GM23338 (cell line): ENCODE measurements at regions not wholly inside any gene's neighbourhood (a gene's known extent, or its start where the extent isn't known, plus 50 kb on each side); places are given as distances from the start of the nearest gene placed in this dataset.

Experiments
- ATAC-seq: fragments of 200-7000 bp; cut with Tn5 transposase; 3 replicates; pipeline ENCODE4 v1.9.1; 2020
- DNase-seq: peaks from one replicate; pipeline ENCODE4 v3.0.0-alpha.2; 2015; ENCODE audit warnings: low spot score
- H2AFZ ChIP-seq: fragments of 200-600 bp; sonication (generic); 2 replicates; pipeline ENCODE4 v1.8.0; 2016; ENCODE audit warnings: antibody characterized with exemption, mild to moderate bottlenecking, moderate library complexity
- H3F3A ChIP-seq: fragments of 200-600 bp; sonication (generic); replicated peaks from 2 replicates; pipeline ENCODE4 v1.8.0; 2017; ENCODE audit warnings: antibody characterized with exemption, mixed run types, low read depth
- H3K27ac ChIP-seq: fragments of 200-600 bp; sonication (generic); 2 replicates; pipeline ENCODE4 v1.6.1; 2016; ENCODE audit warnings: low read depth
- H3K27me3 ChIP-seq: fragments of 200-600 bp; sonication (generic); 2 replicates; pipeline ENCODE4 v1.8.0; 2016; ENCODE audit warnings: mild to moderate bottlenecking, mixed run types, moderate library complexity; ENCODE audit not compliant: insufficient read depth
- H3K36me3 ChIP-seq: fragments of 200-600 bp; sonication (generic); 2 replicates; pipeline ENCODE4 v1.8.0; 2016; ENCODE audit warnings: mild to moderate bottlenecking; ENCODE audit not compliant: insufficient read depth
- H3K4me1 ChIP-seq: fragments of 200-600 bp; sonication (generic); 2 replicates; pipeline ENCODE4 v1.8.0; 2016; ENCODE audit warnings: mild to moderate bottlenecking, moderate library complexity; ENCODE audit not compliant: insufficient read depth
- H3K4me2 ChIP-seq: fragments of 200-600 bp; sonication (generic); 2 replicates; pipeline ENCODE4 v1.7.1; 2017; ENCODE audit warnings: mixed run types
- H3K4me3 ChIP-seq: fragments of 200-600 bp; sonication (generic); 2 replicates; pipeline ENCODE4 v1.6.1; 2016; ENCODE audit warnings: mixed run types
- H3K79me2 ChIP-seq: fragments of 200-600 bp; sonication (generic); replicated peaks from 2 replicates; pipeline ENCODE4 v1.8.0; 2017; ENCODE audit warnings: mild to moderate bottlenecking; ENCODE audit not compliant: insufficient read depth
- H3K9me2 ChIP-seq: fragments of 200-600 bp; sonication (generic); 2 replicates; pipeline ENCODE4 v1.8.0; 2017; ENCODE audit not compliant: insufficient read depth
- H4K20me1 ChIP-seq: fragments of 200-600 bp; sonication (generic); replicated peaks from 2 replicates; pipeline ENCODE4 v1.8.0; 2017; ENCODE audit warnings: mild to moderate bottlenecking; ENCODE audit not compliant: insufficient read depth
- H3K27ac Mint-ChIP-seq: 2 replicates; pipeline ENCODE4 v1.8.0; 2020; ENCODE audit warnings: inconsistent platforms, mild to moderate bottlenecking, moderate library complexity, mixed read lengths
- H3K27me3 Mint-ChIP-seq: 3 replicates; pipeline ENCODE4 v1.8.0; 2022; ENCODE audit warnings: low read depth, mild to moderate bottlenecking, moderate library complexity, mixed read lengths, inconsistent platforms; ENCODE audit not compliant: insufficient read depth, poor library complexity
- H3K36me3 Mint-ChIP-seq: 3 replicates; pipeline ENCODE4 v1.8.0; 2021; ENCODE audit warnings: low read depth, mild to moderate bottlenecking, inconsistent platforms, moderate library complexity, mixed read lengths
- H3K4me1 Mint-ChIP-seq: 3 replicates; pipeline ENCODE4 v1.8.0; 2020; ENCODE audit warnings: mild to moderate bottlenecking, inconsistent platforms, mixed read lengths
- H3K4me3 Mint-ChIP-seq: 3 replicates; pipeline ENCODE4 v1.8.0; 2021; ENCODE audit warnings: moderate library complexity, mild to moderate bottlenecking, inconsistent platforms, mixed read lengths
- H3K9me3 Mint-ChIP-seq: 3 replicates; pipeline ENCODE4 v1.8.0; 2020; ENCODE audit warnings: moderate library complexity, mild to moderate bottlenecking, inconsistent platforms, mixed read lengths
- CREB1 ChIP-seq: fragments of 250-450 bp; sonication (Bioruptor Pico); IDR thresholded peaks from 2 replicates; pipeline ENCODE4 v1.5.0; 2020; ENCODE audit warnings: low read depth, mild to moderate bottlenecking, moderate library complexity
- EZH2 ChIP-seq: fragments of 200-600 bp; sonication (generic); IDR thresholded peaks from one replicate; pipeline ENCODE4 v1.8.0; 2017; ENCODE audit warnings: antibody characterized with exemption, mild to moderate bottlenecking, low read depth; ENCODE audit not compliant: unreplicated experiment
- EZH2phosphoT487 ChIP-seq: fragments of 200-600 bp; sonication (generic); IDR thresholded peaks from one replicate; pipeline ENCODE4 v1.8.1; 2018; ENCODE audit warnings: antibody characterized with exemption; ENCODE audit not compliant: unreplicated experiment
- JUNB ChIP-seq: IDR thresholded peaks from one replicate; pipeline ENCODE4 v1.6.1; 2016; ENCODE audit warnings: antibody characterized with exemption; ENCODE audit not compliant: unreplicated experiment
- NANOG ChIP-seq: IDR thresholded peaks from 2 replicates; pipeline ENCODE4 v1.6.1; 2016; ENCODE audit warnings: antibody characterized with exemption, borderline replicate concordance
- POLR2AphosphoS5 ChIP-seq: IDR thresholded peaks from 2 replicates; pipeline ENCODE4 v1.6.1; 2016; ENCODE audit warnings: antibody characterized with exemption, low read depth
- REST ChIP-seq: IDR thresholded peaks from one replicate; pipeline ENCODE4 v1.6.1; 2018; ENCODE audit warnings: antibody characterized with exemption; ENCODE audit not compliant: unreplicated experiment
- STAT1 ChIP-seq: IDR thresholded peaks from one replicate; pipeline ENCODE4 v1.6.1; 2016; ENCODE audit warnings: antibody characterized with exemption; ENCODE audit not compliant: unreplicated experiment
- ZNF114 ChIP-seq: fragments of 250-450 bp; sonication (Bioruptor Pico); IDR thresholded peaks from 2 replicates; pipeline ENCODE4 v1.5.0; 2020; ENCODE audit warnings: mild to moderate bottlenecking, moderate library complexity
- ZNF331 ChIP-seq: fragments of 250-450 bp; sonication (Bioruptor Pico); IDR thresholded peaks from 2 replicates; pipeline ENCODE4 v1.5.0; 2020; ENCODE audit warnings: low read depth, mild to moderate bottlenecking, moderate library complexity
- TF ChIP-seq, protein P1 (sequence below): IDR thresholded peaks from 2 replicates; pipeline ENCODE4 v1.6.1; 2016; ENCODE audit warnings: antibody characterized with exemption
- TF ChIP-seq, protein P2 (sequence below): fragments of 250-450 bp; sonication (Bioruptor Pico); IDR thresholded peaks from 2 replicates; pipeline ENCODE4 v1.5.0; 2020; ENCODE audit warnings: mild to moderate bottlenecking, moderate library complexity
- TF ChIP-seq, protein P3 (sequence below), 2 experiments: fragments of 200-600 bp in 1 of 2; sonication (generic) in 1 of 2; conservative IDR thresholded peaks; 2 replicates each; pipeline versions ENCODE4 v1.5.1 to v1.6.1; 2016 to 2017; ENCODE audit warnings: antibody characterized with exemption in 2 of 2, low read depth in 2 of 2, mild to moderate bottlenecking in 2 of 2, moderate library complexity in 1 of 2

DNA sequence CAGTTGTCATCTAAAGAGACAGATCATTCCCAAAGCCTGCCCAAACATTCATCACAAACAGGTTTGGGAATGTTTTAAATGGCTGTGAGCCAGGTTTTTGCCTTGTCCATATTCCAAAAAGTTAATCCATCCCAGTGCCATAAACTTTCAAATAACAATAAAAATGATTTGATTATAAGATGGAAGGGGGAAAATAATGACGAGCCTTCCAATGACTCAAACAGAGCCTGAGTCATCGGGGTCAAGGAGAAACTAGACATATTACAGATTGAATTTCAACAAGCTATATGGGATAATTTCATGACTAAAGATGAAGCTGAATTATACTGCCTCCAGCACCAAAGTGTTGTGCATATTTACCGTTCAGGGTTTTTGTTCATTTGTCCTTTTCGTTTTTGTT lies 195.8 kb upstream of the PKN2 start:
- Histone ChIP-seq H3F3A (no peaks in the 10 kb centered on the region), H3K27ac (no peak overlapping the region), H3K79me2 (no peaks in the 10 kb centered on the region), H3K27me3 (no peaks in the 10 kb centered on the region), H3K4me3 (no peak overlapping the region), H3K36me3 (no peaks in the 10 kb centered on the region), H2AFZ (no peak overlapping the region), H3K9me2 (peaks cover 5% of the 10 kb centered on the region; the same call in 1 of the 2 replicates), H4K20me1 (no peaks in the 10 kb centered on the region), H3K4me2 (no peak overlapping the region), H3K4me1 (no peaks in the 10 kb centered on the region)
- Mint-ChIP-seq H3K9me3 (no peaks in the 10 kb centered on the region; the same call in 2 of the 3 replicates), H3K4me1 (no peaks in the 10 kb centered on the region), H3K4me3 (no peak overlapping the region), H3K36me3 (no peaks in the 10 kb centered on the region), H3K27me3 (peaks cover 3% of the 10 kb centered on the region), H3K27ac (no peak overlapping the region; the same call in 1 of the 2 replicates)
- ATAC-seq (no peak), DNase-seq (no peak)
- TF ChIP-seq JUNB (no peak), EZH2phosphoT487 (no peak), ZNF331 (CRISPR knock-in tag) (no peak), NANOG (no peak), EZH2 (no peak), REST (no peak), STAT1 (no peak), POLR2AphosphoS5 (no peak), CREB1 (no peak), ZNF114 (CRISPR knock-in tag) (no peak)
- TF ChIP-seq, protein P1, sequence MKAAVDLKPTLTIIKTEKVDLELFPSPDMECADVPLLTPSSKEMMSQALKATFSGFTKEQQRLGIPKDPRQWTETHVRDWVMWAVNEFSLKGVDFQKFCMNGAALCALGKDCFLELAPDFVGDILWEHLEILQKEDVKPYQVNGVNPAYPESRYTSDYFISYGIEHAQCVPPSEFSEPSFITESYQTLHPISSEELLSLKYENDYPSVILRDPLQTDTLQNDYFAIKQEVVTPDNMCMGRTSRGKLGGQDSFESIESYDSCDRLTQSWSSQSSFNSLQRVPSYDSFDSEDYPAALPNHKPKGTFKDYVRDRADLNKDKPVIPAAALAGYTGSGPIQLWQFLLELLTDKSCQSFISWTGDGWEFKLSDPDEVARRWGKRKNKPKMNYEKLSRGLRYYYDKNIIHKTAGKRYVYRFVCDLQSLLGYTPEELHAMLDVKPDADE = no peak
- TF ChIP-seq, protein P2, sequence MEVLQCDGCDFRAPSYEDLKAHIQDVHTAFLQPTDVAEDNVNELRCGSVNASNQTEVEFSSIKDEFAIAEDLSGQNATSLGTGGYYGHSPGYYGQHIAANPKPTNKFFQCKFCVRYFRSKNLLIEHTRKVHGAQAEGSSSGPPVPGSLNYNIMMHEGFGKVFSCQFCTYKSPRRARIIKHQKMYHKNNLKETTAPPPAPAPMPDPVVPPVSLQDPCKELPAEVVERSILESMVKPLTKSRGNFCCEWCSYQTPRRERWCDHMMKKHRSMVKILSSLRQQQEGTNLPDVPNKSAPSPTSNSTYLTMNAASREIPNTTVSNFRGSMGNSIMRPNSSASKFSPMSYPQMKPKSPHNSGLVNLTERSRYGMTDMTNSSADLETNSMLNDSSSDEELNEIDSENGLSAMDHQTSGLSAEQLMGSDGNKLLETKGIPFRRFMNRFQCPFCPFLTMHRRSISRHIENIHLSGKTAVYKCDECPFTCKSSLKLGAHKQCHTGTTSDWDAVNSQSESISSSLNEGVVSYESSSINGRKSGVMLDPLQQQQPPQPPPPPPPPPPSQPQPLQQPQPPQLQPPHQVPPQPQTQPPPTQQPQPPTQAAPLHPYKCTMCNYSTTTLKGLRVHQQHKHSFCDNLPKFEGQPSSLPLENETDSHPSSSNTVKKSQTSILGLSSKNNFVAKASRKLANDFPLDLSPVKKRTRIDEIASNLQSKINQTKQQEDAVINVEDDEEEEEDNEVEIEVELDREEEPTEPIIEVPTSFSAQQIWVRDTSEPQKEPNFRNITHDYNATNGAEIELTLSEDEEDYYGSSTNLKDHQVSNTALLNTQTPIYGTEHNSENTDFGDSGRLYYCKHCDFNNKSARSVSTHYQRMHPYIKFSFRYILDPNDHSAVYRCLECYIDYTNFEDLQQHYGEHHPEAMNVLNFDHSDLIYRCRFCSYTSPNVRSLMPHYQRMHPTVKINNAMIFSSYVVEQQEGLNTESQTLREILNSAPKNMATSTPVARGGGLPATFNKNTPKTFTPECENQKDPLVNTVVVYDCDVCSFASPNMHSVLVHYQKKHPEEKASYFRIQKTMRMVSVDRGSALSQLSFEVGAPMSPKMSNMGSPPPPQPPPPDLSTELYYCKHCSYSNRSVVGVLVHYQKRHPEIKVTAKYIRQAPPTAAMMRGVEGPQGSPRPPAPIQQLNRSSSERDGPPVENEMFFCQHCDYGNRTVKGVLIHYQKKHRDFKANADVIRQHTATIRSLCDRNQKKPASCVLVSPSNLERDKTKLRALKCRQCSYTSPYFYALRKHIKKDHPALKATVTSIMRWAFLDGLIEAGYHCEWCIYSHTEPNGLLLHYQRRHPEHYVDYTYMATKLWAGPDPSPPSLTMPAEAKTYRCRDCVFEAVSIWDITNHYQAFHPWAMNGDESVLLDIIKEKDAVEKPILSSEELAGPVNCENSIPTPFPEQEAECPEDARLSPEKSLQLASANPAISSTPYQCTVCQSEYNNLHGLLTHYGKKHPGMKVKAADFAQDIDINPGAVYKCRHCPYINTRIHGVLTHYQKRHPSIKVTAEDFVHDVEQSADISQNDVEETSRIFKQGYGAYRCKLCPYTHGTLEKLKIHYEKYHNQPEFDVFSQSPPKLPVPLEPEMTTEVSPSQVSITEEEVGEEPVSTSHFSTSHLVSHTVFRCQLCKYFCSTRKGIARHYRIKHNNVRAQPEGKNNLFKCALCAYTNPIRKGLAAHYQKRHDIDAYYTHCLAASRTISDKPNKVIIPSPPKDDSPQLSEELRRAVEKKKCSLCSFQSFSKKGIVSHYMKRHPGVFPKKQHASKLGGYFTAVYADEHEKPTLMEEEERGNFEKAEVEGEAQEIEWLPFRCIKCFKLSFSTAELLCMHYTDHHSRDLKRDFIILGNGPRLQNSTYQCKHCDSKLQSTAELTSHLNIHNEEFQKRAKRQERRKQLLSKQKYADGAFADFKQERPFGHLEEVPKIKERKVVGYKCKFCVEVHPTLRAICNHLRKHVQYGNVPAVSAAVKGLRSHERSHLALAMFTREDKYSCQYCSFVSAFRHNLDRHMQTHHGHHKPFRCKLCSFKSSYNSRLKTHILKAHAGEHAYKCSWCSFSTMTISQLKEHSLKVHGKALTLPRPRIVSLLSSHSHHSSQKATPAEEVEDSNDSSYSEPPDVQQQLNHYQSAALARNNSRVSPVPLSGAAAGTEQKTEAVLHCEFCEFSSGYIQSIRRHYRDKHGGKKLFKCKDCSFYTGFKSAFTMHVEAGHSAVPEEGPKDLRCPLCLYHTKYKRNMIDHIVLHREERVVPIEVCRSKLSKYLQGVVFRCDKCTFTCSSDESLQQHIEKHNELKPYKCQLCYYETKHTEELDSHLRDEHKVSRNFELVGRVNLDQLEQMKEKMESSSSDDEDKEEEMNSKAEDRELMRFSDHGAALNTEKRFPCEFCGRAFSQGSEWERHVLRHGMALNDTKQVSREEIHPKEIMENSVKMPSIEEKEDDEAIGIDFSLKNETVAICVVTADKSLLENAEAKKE (CRISPR knock-in tag) = no peak
- TF ChIP-seq, protein P3, sequence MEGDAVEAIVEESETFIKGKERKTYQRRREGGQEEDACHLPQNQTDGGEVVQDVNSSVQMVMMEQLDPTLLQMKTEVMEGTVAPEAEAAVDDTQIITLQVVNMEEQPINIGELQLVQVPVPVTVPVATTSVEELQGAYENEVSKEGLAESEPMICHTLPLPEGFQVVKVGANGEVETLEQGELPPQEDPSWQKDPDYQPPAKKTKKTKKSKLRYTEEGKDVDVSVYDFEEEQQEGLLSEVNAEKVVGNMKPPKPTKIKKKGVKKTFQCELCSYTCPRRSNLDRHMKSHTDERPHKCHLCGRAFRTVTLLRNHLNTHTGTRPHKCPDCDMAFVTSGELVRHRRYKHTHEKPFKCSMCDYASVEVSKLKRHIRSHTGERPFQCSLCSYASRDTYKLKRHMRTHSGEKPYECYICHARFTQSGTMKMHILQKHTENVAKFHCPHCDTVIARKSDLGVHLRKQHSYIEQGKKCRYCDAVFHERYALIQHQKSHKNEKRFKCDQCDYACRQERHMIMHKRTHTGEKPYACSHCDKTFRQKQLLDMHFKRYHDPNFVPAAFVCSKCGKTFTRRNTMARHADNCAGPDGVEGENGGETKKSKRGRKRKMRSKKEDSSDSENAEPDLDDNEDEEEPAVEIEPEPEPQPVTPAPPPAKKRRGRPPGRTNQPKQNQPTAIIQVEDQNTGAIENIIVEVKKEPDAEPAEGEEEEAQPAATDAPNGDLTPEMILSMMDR (conservative IDR thresholded peaks at IDR 0.05; ENCODE audit: low read depth in 2 of 2) = no peak
